Sigmoid colon (tissue), 6 donors: ENCODE measurements at regions not wholly inside any gene's neighbourhood (a gene's known extent, or its start where the extent isn't known, plus 50 kb on each side); places are given as distances from the start of the nearest gene placed in this dataset.

Experiments used
- DNase-seq: peaks from one replicate; pipeline ENCODE4 v3.0.0-alpha.2; 2019
- H3K27ac ChIP-seq, 4 donors: fragments of 200-600 bp; sonication (generic); one replicate each; pipeline ENCODE4 v1.5.1; 2016 to 2019; ENCODE audit warnings: mild to moderate bottlenecking in 1 of 4
- H3K27me3 ChIP-seq, 3 donors: fragments of 200-600 bp; sonication (generic); one replicate each; pipeline ENCODE4 v1.5.1; 2019; ENCODE audit warnings: mild to moderate bottlenecking in 1 of 3
- H3K36me3 ChIP-seq, 4 donors: fragments of 200-600 bp; sonication (generic); one replicate each; pipeline ENCODE4 v1.5.1; 2016 to 2019
- H3K4me1 ChIP-seq, 4 donors: fragments of 200-600 bp; sonication (generic); one replicate each; pipeline ENCODE4 v1.5.1; 2017 to 2019
- H3K4me3 ChIP-seq, 4 donors: fragments of 200-600 bp; sonication (generic); one replicate each; pipeline ENCODE4 v1.5.1; 2017 to 2019; ENCODE audit warnings: mild to moderate bottlenecking in 2 of 4, moderate library complexity in 1 of 4
- H3K9me3 ChIP-seq, 4 donors: fragments of 200-600 bp in 3 of 4; sonication (generic) in 3 of 4; one replicate each; pipeline versions ENCODE4 v1.5.1 to v1.6.1; 2013 to 2019
- CTCF ChIP-seq, 4 experiments: fragments of 450-650 bp in 3 of 4; fragments of 200-600 bp in 1 of 4; IDR thresholded peaks; one replicate each; pipeline ENCODE4 v1.5.1; 2016 to 2019; ENCODE audit warnings: antibody characterized with exemption in 4 of 4, mild to moderate bottlenecking in 3 of 4, moderate library complexity in 2 of 4
- EP300 ChIP-seq, 4 donors: sonication (generic); formaldehyde crosslinking; IDR thresholded peaks; one replicate each; pipeline ENCODE4 v1.6.1; 2017; ENCODE audit warnings: antibody characterized with exemption in 4 of 4
- POLR2A ChIP-seq, 2 donors: fragments of 450-650 bp; IDR thresholded peaks; one replicate each; pipeline ENCODE4 v1.6.1; 2016; ENCODE audit warnings: antibody characterized with exemption in 2 of 2, mild to moderate bottlenecking in 2 of 2, moderate library complexity in 2 of 2
- POLR2AphosphoS5 ChIP-seq, 4 donors: sonication (generic); formaldehyde crosslinking; IDR thresholded peaks; one replicate each; pipeline ENCODE4 v1.6.1; 2017; ENCODE audit warnings: antibody characterized with exemption in 4 of 4
- WGBS, 2 donors: extraction: QIAGEN DNeasy Blood & Tissue Kit; methylation state at CpG; one replicate each; pipeline ENCODE4 v1.1.7; 2013; 5-methylcytosine and 5-hydroxymethylcytosine counted together
- intact Hi-C: fragments of 100-400 bp; cut with DNase I; formaldehyde crosslinking; loops from one replicate; pipeline ENCODE4 v1.15.1; 2023
- donor health status: healthy with polysubstance abuse.
- donor health status: healthy.

- H3K36me3 ChIP-seq = no peaks in the 10 kb centered on the region
- no peaks in the 10 kb centered on the region for H3K9me3 ChIP-seq
- peaks cover 0 to 11% (median 10%) of the 10 kb centered on the region in 4 donors for H3K4me1 ChIP-seq
- intact Hi-C loops = no loop called here
- H3K4me3 ChIP-seq = no peak overlapping the region
- H3K27ac ChIP-seq = no peak overlapping the region
- no peak for DNase-seq
- no peak for TF ChIP-seq POLR2AphosphoS5 (IDR thresholded peaks at IDR 0.05)
- TF ChIP-seq POLR2A (IDR thresholded peaks at IDR 0.05) = no peak
- TF ChIP-seq EP300 (IDR thresholded peaks at IDR 0.05) = no peak
- no peak for TF ChIP-seq CTCF (IDR thresholded peaks at IDR 0.05)
- no peaks in the 10 kb centered on the region for H3K27me3 ChIP-seq
- WGBS, 2 donors = 83 to 89% methylated on average over 13 of the region's 13 CpGs
These were observed 58.9 kb upstream of the STK17B start for GRCh38 chr2:196230061-196230854.

- Histone ChIP-seq H3K9me3 (no peaks in the 10 kb centered on the region), H3K4me3 (no peak overlapping the region), H3K27ac (peak overlapping the region in 2 of 4 donors; percentile 23 to 57), H3K27me3 (no peaks in the 10 kb centered on the region), H3K36me3 (no peaks in the 10 kb centered on the region), H3K4me1 (peaks cover 0 to 11% (median 10%) of the 10 kb centered on the region in 4 donors)
- 16 to 48% methylated on average over 5 of the region's 5 CpGs for WGBS, 2 donors
- DNase-seq = peak; percentile 68
- intact Hi-C loops = no loop called here
- no peak for TF ChIP-seq POLR2A (IDR thresholded peaks at IDR 0.05)
- TF ChIP-seq POLR2AphosphoS5 (IDR thresholded peaks at IDR 0.05) = no peak
- TF ChIP-seq EP300 (IDR thresholded peaks at IDR 0.05) = no peak
- no peak for TF ChIP-seq CTCF (IDR thresholded peaks at IDR 0.05)
These were observed 61.8 kb upstream of the STK17B start for GRCh38 chr2:196233021-196233804.

- Histone ChIP-seq H3K4me1 (peaks cover 0 to 11% (median 10%) of the 10 kb centered on the region in 4 donors), H3K27me3 (no peaks in the 10 kb centered on the region), H3K9me3 (no peaks in the 10 kb centered on the region), H3K36me3 (no peaks in the 10 kb centered on the region), H3K27ac (peak overlapping the region in 2 of 4 donors; percentile 23 to 57), H3K4me3 (no peak overlapping the region)
- no peak for DNase-seq
- intact Hi-C loops = no loop called here
- TF ChIP-seq EP300 (IDR thresholded peaks at IDR 0.05) = no peak
- no peak for TF ChIP-seq CTCF (IDR thresholded peaks at IDR 0.05)
- TF ChIP-seq POLR2AphosphoS5 (IDR thresholded peaks at IDR 0.05) = no peak
- no peak for TF ChIP-seq POLR2A (IDR thresholded peaks at IDR 0.05)
- 54 to 74% methylated on average over 4 of the region's 4 CpGs for WGBS, 2 donors
These were observed 62.6 kb upstream of the STK17B start for GRCh38 chr2:196233805-196234475.

GRCh38 chr2:196234672-196235071, 63.3 kb upstream of the STK17B start:
- WGBS, 2 donors = 66 to 88% methylated on average over 4 of the region's 4 CpGs
- TF ChIP-seq POLR2AphosphoS5 (IDR thresholded peaks at IDR 0.05) (no peak), CTCF (IDR thresholded peaks at IDR 0.05) (no peak), EP300 (IDR thresholded peaks at IDR 0.05) (no peak), POLR2A (IDR thresholded peaks at IDR 0.05) (no peak)
- DNase-seq = no peak
- no peaks in the 10 kb centered on the region for H3K9me3 ChIP-seq
- peaks cover 0 to 11% (median 10%) of the 10 kb centered on the region in 4 donors for H3K4me1 ChIP-seq
- no peak overlapping the region for H3K4me3 ChIP-seq
- intact Hi-C loops = no loop called here
- no peaks in the 10 kb centered on the region for H3K27me3 ChIP-seq
- no peaks in the 10 kb centered on the region for H3K36me3 ChIP-seq
- H3K27ac ChIP-seq = no peak overlapping the region
